GM10248 (cell line): ENCODE measurements at regions not wholly inside any gene's neighbourhood (a gene's known extent, or its start where the extent isn't known, plus 50 kb on each side); places are given as distances from the start of the nearest gene placed in this dataset.
"Not testable (repeated sequence)": the region's sequence is repeated elsewhere in the genome, so short reads cannot be mapped to it uniquely, and the experiment has no call there.

Experiments used
- CTCF ChIA-PET: fragments of 300-600 bp; sonication (Branson Sonifier 250); formaldehyde crosslinking; extraction: SDS; loops from one replicate; lab custom pipeline; 2021; ENCODE audit warnings: antibody characterized with exemption; lab: Yijun Ruan, JAX
- POLR2A ChIA-PET: fragments of 350-650 bp; sonication (Branson Sonifier 250); formaldehyde crosslinking; extraction: SDS; loops from one replicate; lab custom pipeline; 2020; ENCODE audit warnings: antibody characterized with exemption; lab: Yijun Ruan, JAX
- DNase-seq: peaks from one replicate; pipeline ENCODE4 v3.0.0; 2012; ENCODE audit errors: extremely low spot score
- CTCF ChIP-seq: IDR thresholded peaks from 2 replicates; pipeline ENCODE4 v1.5.1; 2012; ENCODE audit warnings: mild to moderate bottlenecking, low read depth; ENCODE audit errors: extremely low read depth, missing control alignments, control extremely low read depth

GRCh38 chr1:176315519-176316220 is 108.6 kb upstream of the COP1 start:
- peak; percentile 10 for DNase-seq
- no peak for TF ChIP-seq CTCF
- ChIA-PET POLR2A (no interaction called here), CTCF (interaction anchor here (0.9 kb wide), 1 partner anchor 9 kb away, joined by 3 read pairs; no protein-coding TSS in a partner anchor)

- CTCF ChIA-PET, POLR2A ChIA-PET, DNase-seq: not testable (repeated sequence)
These were observed 89.5 kb upstream of the COP1 start for GRCh38 chr1:176296602-176297001.

GRCh38 chr1:176285996-176286395 is 78.9 kb upstream of the COP1 start:
- DNase-seq: no peak
- POLR2A ChIA-PET: no interaction called here
- CTCF ChIA-PET: no interaction called here

GRCh38 chr1:176271572-176271971 is 64.5 kb upstream of the COP1 start:
- CTCF ChIA-PET: no interaction called here
- no peak for DNase-seq
- TF ChIP-seq CTCF: no peak
- POLR2A ChIA-PET: no interaction called here

More at GRCh38 chr1:176285996-176286395, 78.9 kb upstream of the COP1 start:
- TF ChIP-seq CTCF: no peak
